ENCODE measurements at regions not wholly inside any gene's neighbourhood (a gene's known extent, or its start where the extent isn't known, plus 50 kb on each side); places are given as distances from the start of the nearest gene placed in this dataset.

DNA sequence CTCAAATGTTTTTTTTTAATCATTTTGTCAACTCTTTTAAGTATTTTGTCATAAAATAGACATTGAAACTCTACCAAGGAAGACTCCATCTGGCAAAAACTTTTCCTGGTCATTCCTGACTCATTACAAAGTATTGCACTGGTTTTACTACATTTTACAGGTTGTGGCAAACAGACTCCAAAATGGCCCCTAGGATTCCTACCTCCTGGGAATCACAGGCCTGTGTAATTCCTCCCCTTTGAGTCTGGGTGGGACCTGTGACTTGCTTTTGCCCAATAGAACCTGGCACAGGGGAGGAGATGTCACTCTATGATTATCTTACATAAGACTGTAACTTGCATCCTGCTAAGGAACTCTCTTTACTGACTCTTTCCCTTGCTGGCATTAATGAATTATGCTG is 123.6 kb upstream of the KCNJ6 start:
- no peaks in the 10 kb centered on the region for H3K27me3 ChIP-seq (ENCODE audit: control insufficient read depth, insufficient read depth, low read length)
- H4K20me1 ChIP-seq (ENCODE audit: control insufficient read depth, extremely low read depth, insufficient read depth, low read length): no peaks in the 10 kb centered on the region
- TF ChIP-seq, protein P1, sequence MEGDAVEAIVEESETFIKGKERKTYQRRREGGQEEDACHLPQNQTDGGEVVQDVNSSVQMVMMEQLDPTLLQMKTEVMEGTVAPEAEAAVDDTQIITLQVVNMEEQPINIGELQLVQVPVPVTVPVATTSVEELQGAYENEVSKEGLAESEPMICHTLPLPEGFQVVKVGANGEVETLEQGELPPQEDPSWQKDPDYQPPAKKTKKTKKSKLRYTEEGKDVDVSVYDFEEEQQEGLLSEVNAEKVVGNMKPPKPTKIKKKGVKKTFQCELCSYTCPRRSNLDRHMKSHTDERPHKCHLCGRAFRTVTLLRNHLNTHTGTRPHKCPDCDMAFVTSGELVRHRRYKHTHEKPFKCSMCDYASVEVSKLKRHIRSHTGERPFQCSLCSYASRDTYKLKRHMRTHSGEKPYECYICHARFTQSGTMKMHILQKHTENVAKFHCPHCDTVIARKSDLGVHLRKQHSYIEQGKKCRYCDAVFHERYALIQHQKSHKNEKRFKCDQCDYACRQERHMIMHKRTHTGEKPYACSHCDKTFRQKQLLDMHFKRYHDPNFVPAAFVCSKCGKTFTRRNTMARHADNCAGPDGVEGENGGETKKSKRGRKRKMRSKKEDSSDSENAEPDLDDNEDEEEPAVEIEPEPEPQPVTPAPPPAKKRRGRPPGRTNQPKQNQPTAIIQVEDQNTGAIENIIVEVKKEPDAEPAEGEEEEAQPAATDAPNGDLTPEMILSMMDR (conservative IDR thresholded peaks at IDR 0.05 in 1 of 2, IDR thresholded peaks at IDR 0.05 in 1 of 2; ENCODE audit: low read depth in 1 of 2, low read length in 2 of 2): no peak
- no peak for TF ChIP-seq EZH2 (IDR thresholded peaks at IDR 0.05; ENCODE audit: low read length, missing control alignments)
- H3K4me1 ChIP-seq (ENCODE audit: control insufficient read depth, extremely low read depth, insufficient read depth, low read length): no peaks in the 10 kb centered on the region
- H3K9me3 ChIP-seq (ENCODE audit: control insufficient read depth, insufficient read depth, low read depth, low read length): no peaks in the 10 kb centered on the region
- no peak overlapping the region for H3K27ac ChIP-seq (ENCODE audit: insufficient read depth, low read length)
- no peak overlapping the region for H3K9ac ChIP-seq (ENCODE audit: insufficient read depth, low read length)
- no peak for DNase-seq (ENCODE audit: low read depth in 2 of 2)
- no peak overlapping the region for H3K4me3 ChIP-seq (replicated peaks in 1 of 4; ENCODE audit: control extremely low read depth in 1 of 4, insufficient read depth in 1 of 4, low read depth in 3 of 4, low read length in 4 of 4)
- H3K79me2 ChIP-seq (ENCODE audit: control insufficient read depth, insufficient read depth, low read length): no peaks in the 10 kb centered on the region
- no peak overlapping the region for H2AFZ ChIP-seq (ENCODE audit: low read length)
- H3K4me2 ChIP-seq (ENCODE audit: extremely low read depth, insufficient read depth, low read length): no peak overlapping the region
- H3K36me3 ChIP-seq (ENCODE audit: control insufficient read depth, insufficient read depth, low read length): no peaks in the 10 kb centered on the region

DNA sequence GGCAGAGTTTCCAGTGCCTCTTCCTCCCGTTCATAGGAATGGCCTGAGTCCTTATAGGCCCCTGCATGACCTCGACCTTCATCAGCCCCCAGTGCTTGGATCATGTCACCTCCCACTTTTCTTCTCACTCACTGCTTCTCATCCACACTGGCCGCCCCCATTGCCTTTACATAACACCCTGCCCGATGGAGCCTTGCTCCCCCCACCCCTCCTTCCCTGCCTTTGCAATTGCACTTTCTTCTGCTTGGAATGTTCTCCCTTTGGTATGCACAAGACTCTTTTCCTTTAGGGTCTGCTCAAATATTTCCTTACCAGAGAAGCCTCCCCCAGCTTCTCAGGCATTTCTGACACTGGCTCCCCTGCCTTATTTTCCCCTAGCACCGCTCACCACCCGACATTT is 125.2 kb upstream of the KCNJ6 start:
- no peak overlapping the region for H3K9ac ChIP-seq (ENCODE audit: insufficient read depth, low read length)
- no peaks in the 10 kb centered on the region for H3K27me3 ChIP-seq (ENCODE audit: control insufficient read depth, insufficient read depth, low read length)
- DNase-seq (ENCODE audit: low read depth in 2 of 2): no peak
- no peaks in the 10 kb centered on the region for H4K20me1 ChIP-seq (ENCODE audit: control insufficient read depth, extremely low read depth, insufficient read depth, low read length)
- no peak overlapping the region for H3K27ac ChIP-seq (ENCODE audit: insufficient read depth, low read length)
- no peaks in the 10 kb centered on the region for H3K4me1 ChIP-seq (ENCODE audit: control insufficient read depth, extremely low read depth, insufficient read depth, low read length)
- no peaks in the 10 kb centered on the region for H3K79me2 ChIP-seq (ENCODE audit: control insufficient read depth, insufficient read depth, low read length)
- H3K36me3 ChIP-seq (ENCODE audit: control insufficient read depth, insufficient read depth, low read length): no peaks in the 10 kb centered on the region
- H2AFZ ChIP-seq (ENCODE audit: low read length): no peak overlapping the region
- H3K4me3 ChIP-seq (replicated peaks in 1 of 4; ENCODE audit: control extremely low read depth in 1 of 4, insufficient read depth in 1 of 4, low read depth in 3 of 4, low read length in 4 of 4): no peak overlapping the region
- H3K9me3 ChIP-seq (ENCODE audit: control insufficient read depth, insufficient read depth, low read depth, low read length): no peaks in the 10 kb centered on the region
- no peak overlapping the region for H3K4me2 ChIP-seq (ENCODE audit: extremely low read depth, insufficient read depth, low read length)
- TF ChIP-seq EZH2 (IDR thresholded peaks at IDR 0.05; ENCODE audit: low read length, missing control alignments): no peak
- TF ChIP-seq, protein P1 (conservative IDR thresholded peaks at IDR 0.05 in 1 of 2, IDR thresholded peaks at IDR 0.05 in 1 of 2; ENCODE audit: low read depth in 1 of 2, low read length in 2 of 2): no peak

DNA sequence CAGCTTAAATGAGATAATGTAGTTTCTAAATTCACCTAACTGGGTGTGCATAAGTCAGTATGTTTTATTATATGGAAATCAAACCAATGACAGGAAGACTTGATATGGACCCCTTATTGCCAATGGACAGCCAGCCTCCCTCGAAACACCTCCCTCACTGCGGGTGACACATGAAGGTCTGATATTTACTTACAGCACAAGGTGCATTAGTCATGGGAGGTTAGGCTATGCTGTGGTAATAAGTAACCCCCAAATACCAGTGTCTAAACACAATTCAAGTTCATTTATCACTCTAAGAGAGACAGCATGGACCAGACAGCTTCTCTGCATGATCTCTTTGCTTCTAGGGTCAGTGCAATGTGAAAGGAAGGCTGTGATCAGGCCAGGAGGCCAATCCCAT is 126.0 kb upstream of the KCNJ6 start:
- Histone ChIP-seq H3K27ac (ENCODE audit: insufficient read depth, low read length) (no peak overlapping the region), H2AFZ (ENCODE audit: low read length) (no peak overlapping the region), H4K20me1 (ENCODE audit: control insufficient read depth, extremely low read depth, insufficient read depth, low read length) (no peaks in the 10 kb centered on the region), H3K4me3 (replicated peaks in 1 of 4; ENCODE audit: control extremely low read depth in 1 of 4, insufficient read depth in 1 of 4, low read depth in 3 of 4, low read length in 4 of 4) (no peak overlapping the region), H3K4me2 (ENCODE audit: extremely low read depth, insufficient read depth, low read length) (no peak overlapping the region), H3K9me3 (ENCODE audit: control insufficient read depth, insufficient read depth, low read depth, low read length) (no peaks in the 10 kb centered on the region), H3K9ac (ENCODE audit: insufficient read depth, low read length) (no peak overlapping the region), H3K27me3 (ENCODE audit: control insufficient read depth, insufficient read depth, low read length) (no peaks in the 10 kb centered on the region), H3K79me2 (ENCODE audit: control insufficient read depth, insufficient read depth, low read length) (no peaks in the 10 kb centered on the region), H3K36me3 (ENCODE audit: control insufficient read depth, insufficient read depth, low read length) (no peaks in the 10 kb centered on the region), H3K4me1 (ENCODE audit: control insufficient read depth, extremely low read depth, insufficient read depth, low read length) (no peaks in the 10 kb centered on the region)
- no peak for DNase-seq (ENCODE audit: low read depth in 2 of 2)
- no peak for TF ChIP-seq EZH2 (IDR thresholded peaks at IDR 0.05; ENCODE audit: low read length, missing control alignments)
- TF ChIP-seq, protein P1 (conservative IDR thresholded peaks at IDR 0.05 in 1 of 2, IDR thresholded peaks at IDR 0.05 in 1 of 2; ENCODE audit: low read depth in 1 of 2, low read length in 2 of 2): no peak

All from fibroblast of lung (primary cell).